Subcutaneous abdominal adipose tissue (tissue), 5 donors: ENCODE measurements at regions not wholly inside any gene's neighbourhood (a gene's known extent, or its start where the extent isn't known, plus 50 kb on each side); places are given as distances from the start of the nearest gene placed in this dataset.
"Not testable (repeated sequence)": the region's sequence is repeated elsewhere in the genome, so short reads cannot be mapped to it uniquely, and the experiment has no call there.

Experiments used
- H3K27ac ChIP-seq: one replicate; pipeline ENCODE4 v1.7.0; 2013; ENCODE audit warnings: low read depth, mild to moderate bottlenecking, inconsistent platforms, low read length, moderate library complexity
- H3K27me3 ChIP-seq, 5 donors: one replicate each; pipeline ENCODE4 v1.7.0; 2013; ENCODE audit warnings: low read length in 5 of 5, inconsistent platforms in 1 of 5; ENCODE audit not compliant: control insufficient read depth in 5 of 5, insufficient read depth in 4 of 5
- H3K36me3 ChIP-seq, 5 donors: one replicate each; pipeline ENCODE4 v1.7.0; 2013; ENCODE audit warnings: low read length in 5 of 5; ENCODE audit not compliant: control insufficient read depth in 5 of 5, insufficient read depth in 5 of 5
- H3K4me1 ChIP-seq, 5 donors: one replicate each; pipeline ENCODE4 v1.7.0; 2013; ENCODE audit warnings: low read length in 5 of 5, mild to moderate bottlenecking in 3 of 5, moderate library complexity in 1 of 5; ENCODE audit not compliant: control insufficient read depth in 5 of 5, insufficient read depth in 5 of 5
- H3K4me3 ChIP-seq, 5 donors: one replicate each; pipeline ENCODE4 v1.7.0; 2013; ENCODE audit warnings: low read length in 5 of 5, low read depth in 1 of 5
- H3K9ac ChIP-seq, 5 donors: one replicate each; pipeline ENCODE4 v1.7.0; 2013; ENCODE audit warnings: low read length in 5 of 5, mild to moderate bottlenecking in 4 of 5, moderate library complexity in 3 of 5
- H3K9me3 ChIP-seq, 5 donors: one replicate each; pipeline ENCODE4 v1.7.0; 2013; ENCODE audit warnings: low read length in 5 of 5; ENCODE audit not compliant: control insufficient read depth in 5 of 5
- donor health status: healthy.
- donor health status: healthy.
- donor health status: healthy.
- donor health status: healthy.
- donor health status: healthy.

DNA sequence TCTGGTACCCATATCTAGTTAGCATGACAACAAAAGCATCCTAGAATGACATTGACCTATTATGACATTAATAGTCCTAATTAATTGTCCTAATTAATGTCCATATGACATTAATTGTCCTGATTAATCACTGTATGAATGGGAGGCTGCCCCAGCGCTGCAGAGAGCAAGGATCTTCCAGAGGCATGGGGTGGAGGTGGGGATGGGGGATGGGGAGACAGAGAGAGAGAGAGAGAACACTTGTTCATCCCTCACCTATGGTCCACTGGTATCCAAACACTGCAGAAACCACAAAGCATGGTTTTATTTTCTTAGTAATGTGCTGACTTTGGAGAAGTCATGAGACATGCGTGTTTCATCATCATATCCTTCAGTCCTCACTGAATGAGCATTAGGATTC lies 235.1 kb downstream of the FNDC1 start:
- Histone ChIP-seq H3K9ac (no peak overlapping the region), H3K4me1 (peaks cover 0 to 8% (median 4%) of the 10 kb centered on the region in 5 donors), H3K4me3 (no peak overlapping the region), H3K27ac (no peak overlapping the region), H3K9me3 (peaks cover 0 to 4% (median 0%) of the 10 kb centered on the region in 5 donors), H3K27me3 (no peaks in the 10 kb centered on the region), H3K36me3 (no peaks in the 10 kb centered on the region)

DNA sequence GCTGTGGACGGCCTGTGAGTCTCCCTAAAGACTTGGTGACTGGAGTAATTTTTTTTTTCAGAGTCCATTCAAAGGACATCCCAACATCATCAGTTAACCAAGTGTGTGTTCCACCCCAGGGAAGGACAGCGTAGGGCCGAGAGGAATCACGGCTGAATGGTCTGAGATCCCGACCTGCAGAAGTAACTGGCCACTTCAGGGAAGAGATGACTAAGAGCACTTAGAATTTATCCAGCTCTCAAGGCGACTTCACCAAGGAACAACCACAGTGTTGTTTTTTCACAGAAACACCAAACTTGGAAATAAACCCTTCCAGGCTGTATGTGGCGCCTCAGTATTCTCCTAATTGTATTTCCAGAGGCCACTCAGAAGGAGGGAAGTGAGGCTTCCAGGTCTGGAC lies 231.6 kb downstream of the FNDC1 start:
- Histone ChIP-seq H3K36me3 (no peaks in the 10 kb centered on the region), H3K27ac (no peak overlapping the region), H3K9ac (no peak overlapping the region), H3K4me3 (no peak overlapping the region), H3K9me3 (peaks cover 0 to 4% (median 0%) of the 10 kb centered on the region in 5 donors), H3K4me1 (peaks cover 0 to 11% (median 4%) of the 10 kb centered on the region in 5 donors), H3K27me3 (no peaks in the 10 kb centered on the region)

DNA sequence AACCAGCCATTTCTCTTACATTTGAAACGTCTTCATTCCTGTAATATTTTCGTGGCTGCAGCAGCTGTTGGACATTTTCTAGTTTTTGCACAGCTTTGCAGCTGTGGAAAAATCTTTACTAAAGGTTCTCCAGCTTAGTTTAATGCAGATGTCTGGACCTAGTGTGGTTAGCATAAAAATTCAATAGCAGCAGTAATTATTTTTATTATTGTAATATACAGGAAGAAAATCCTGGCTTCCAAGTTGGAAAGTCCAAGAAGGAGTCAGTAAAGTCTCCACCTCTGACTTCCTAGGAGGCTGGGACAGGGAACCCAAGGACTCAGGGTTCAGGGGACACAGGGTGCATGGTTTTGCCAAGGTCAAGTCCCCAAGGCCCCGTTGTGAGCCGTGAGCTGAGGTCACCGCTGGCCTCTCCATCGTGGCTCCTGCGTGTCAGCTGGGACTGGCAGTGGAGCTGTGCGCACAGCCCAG lies 230.6 kb downstream of the FNDC1 start:
- H3K4me3 ChIP-seq = no peak overlapping the region
- peaks cover 2 to 20% (median 9%) of the 10 kb centered on the region in 5 donors for H3K4me1 ChIP-seq
- no peaks in the 10 kb centered on the region for H3K36me3 ChIP-seq
- no peak overlapping the region for H3K9ac ChIP-seq
- H3K27ac ChIP-seq = no peak overlapping the region
- H3K9me3 ChIP-seq = peaks cover 0 to 4% (median 0%) of the 10 kb centered on the region in 5 donors
- H3K27me3 ChIP-seq = no peaks in the 10 kb centered on the region

DNA sequence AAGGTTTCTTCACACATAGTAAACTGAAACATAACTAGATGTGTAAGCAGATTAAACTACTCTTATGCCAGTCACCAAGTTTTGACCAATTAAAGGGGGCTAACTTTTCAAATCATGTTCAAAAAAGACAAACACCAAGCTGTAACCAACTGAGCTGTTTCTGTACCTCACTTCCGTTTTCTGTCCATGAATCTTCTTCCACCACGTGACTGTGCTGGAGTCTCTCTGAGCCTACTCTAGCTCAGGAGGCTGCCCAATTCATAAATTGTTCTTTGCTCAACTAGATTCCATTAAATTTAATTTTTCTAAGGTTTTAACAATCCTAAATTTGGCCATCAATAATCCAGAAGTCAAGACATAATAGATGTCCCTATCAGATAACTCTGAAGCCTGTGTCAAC lies 229.4 kb downstream of the FNDC1 start:
- H3K36me3 ChIP-seq = no peaks in the 10 kb centered on the region
- no peak overlapping the region for H3K9ac ChIP-seq
- H3K4me1 ChIP-seq = peaks cover 2 to 20% (median 9%) of the 10 kb centered on the region in 5 donors
- H3K4me3 ChIP-seq = no peak overlapping the region
- H3K27me3 ChIP-seq = no peaks in the 10 kb centered on the region
- peaks cover 0 to 4% (median 0%) of the 10 kb centered on the region in 5 donors for H3K9me3 ChIP-seq
- H3K27ac ChIP-seq = no peak overlapping the region

DNA sequence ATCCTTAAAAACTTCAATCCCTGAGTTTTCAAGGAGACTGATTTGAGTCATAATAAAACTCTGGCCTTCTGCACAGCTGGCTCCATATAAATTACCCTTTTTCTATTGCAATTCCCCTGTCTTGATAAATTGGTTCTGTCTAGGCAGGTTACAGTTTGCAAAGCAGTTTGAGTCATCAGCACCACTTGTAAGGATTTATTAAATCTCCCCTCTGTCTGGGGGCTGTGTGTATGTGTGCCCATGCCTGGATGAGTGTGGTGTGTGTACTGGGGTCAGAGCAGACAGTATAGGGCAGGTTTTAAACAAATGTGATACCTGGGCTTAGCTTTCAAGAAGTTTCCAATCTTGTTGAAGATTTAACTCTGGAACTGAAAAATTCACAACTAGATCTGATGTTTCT lies 228.6 kb downstream of the FNDC1 start:
- Histone ChIP-seq H3K36me3 (no peaks in the 10 kb centered on the region), H3K9ac (no peak overlapping the region), H3K9me3 (peaks cover 0 to 3% (median 0%) of the 10 kb centered on the region in 5 donors), H3K4me1 (peaks cover 2 to 20% (median 9%) of the 10 kb centered on the region in 5 donors), H3K27me3 (no peaks in the 10 kb centered on the region), H3K4me3 (no peak overlapping the region), H3K27ac (no peak overlapping the region)

DNA sequence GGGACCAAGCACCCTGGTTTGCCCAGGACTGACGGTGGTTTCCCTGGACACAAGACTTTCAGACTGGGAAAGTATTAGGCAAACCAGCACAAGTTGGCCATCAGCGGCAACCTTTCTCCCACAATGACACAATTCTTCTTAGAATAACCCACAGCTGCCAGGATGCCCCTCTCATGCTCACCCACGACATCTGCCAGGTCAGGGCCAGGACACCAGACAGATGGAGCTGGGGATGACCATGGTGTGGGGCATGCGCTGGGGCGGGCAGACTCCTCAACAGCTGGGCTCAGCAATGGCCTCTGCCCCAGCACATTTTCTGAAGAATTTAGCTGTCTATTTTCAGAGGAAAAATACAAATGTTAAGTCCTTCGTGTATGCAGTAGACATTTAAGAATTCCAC lies 226.4 kb downstream of the FNDC1 start:
- H3K27me3 ChIP-seq = no peaks in the 10 kb centered on the region
- H3K4me1 ChIP-seq = peaks cover 4 to 27% (median 14%) of the 10 kb centered on the region in 5 donors
- H3K4me3 ChIP-seq = no peak overlapping the region
- no peaks in the 10 kb centered on the region for H3K36me3 ChIP-seq
- H3K9me3 ChIP-seq = no peaks in the 10 kb centered on the region
- peak overlapping the region; percentile 37 for H3K27ac ChIP-seq
- no peak overlapping the region for H3K9ac ChIP-seq

DNA sequence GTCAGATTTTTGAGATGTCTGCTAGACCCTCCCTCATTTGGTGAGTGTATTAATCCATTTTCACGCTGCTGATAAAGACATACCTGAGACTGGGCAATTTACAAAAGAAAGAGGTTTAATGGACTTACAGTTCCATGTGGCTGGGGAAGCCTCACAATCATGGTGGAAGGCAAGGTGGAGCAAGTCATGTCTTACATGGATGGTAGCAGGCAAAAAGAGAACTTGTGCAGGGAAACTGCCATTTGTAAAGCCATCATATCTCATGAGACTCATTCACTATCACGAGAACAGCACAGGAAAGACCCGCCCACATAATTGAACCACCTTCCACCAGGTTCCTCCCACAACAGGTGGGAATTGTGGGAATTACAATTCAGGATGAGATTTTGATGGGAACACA lies 223.5 kb downstream of the FNDC1 start:
- H3K27me3 ChIP-seq, H3K4me3 ChIP-seq, H3K9ac ChIP-seq, H3K36me3 ChIP-seq, H3K9me3 ChIP-seq, H3K27ac ChIP-seq: not testable (repeated sequence)
- H3K4me1 ChIP-seq = peaks cover 6 to 25% (median 15%) of the 10 kb centered on the region in 5 donors

DNA sequence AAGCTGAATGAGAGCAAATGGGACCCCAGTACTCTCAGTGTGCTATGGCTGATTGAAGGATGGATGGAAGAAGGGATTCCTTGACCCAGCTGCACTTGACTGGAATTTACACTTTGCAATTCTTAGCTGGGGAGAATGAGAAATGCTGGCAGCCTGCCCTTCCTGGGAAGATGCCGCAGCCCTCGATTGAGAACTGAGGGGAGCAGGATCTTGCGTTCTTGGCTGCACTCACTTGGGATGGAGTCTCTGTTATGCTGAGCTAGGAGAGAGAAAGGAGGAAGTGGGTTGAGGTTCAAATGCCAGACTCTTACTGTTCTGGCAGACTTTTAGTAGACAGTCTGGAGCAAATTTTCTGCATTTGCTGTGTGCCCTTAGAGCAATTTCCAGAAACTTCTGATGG lies 221.2 kb downstream of the FNDC1 start:
- no peaks in the 10 kb centered on the region for H3K27me3 ChIP-seq
- H3K36me3 ChIP-seq = no peaks in the 10 kb centered on the region
- H3K9ac ChIP-seq = no peak overlapping the region
- peaks cover 4 to 19% (median 12%) of the 10 kb centered on the region in 5 donors for H3K4me1 ChIP-seq
- no peak overlapping the region for H3K4me3 ChIP-seq
- peak overlapping the region; percentile 12 for H3K27ac ChIP-seq
- H3K9me3 ChIP-seq = no peaks in the 10 kb centered on the region

DNA sequence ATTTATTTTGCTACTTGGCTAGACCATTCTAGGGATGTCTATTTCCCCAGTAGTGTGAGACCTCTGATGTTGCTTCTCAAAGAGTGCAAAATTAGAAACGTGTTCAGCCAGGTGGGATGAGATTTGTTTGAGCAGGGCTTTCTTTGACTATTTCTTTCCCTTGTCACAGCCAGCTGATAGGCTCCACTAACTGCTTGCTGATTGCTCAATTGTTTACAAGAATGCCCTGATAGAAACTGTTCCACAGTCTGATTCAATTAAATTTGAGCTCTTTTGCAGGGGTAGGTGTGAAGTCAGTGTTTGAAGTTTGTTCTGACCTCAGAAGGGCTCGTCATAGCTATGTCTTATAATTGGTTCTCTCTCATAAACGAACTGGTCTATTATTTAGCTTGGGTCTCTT lies 220.5 kb downstream of the FNDC1 start:
- no peaks in the 10 kb centered on the region for H3K36me3 ChIP-seq
- no peaks in the 10 kb centered on the region for H3K9me3 ChIP-seq
- H3K4me1 ChIP-seq = peaks cover 3 to 13% (median 11%) of the 10 kb centered on the region in 5 donors
- H3K27me3 ChIP-seq = no peaks in the 10 kb centered on the region
- no peak overlapping the region for H3K4me3 ChIP-seq
- no peak overlapping the region for H3K9ac ChIP-seq
- H3K27ac ChIP-seq = no peak overlapping the region

DNA sequence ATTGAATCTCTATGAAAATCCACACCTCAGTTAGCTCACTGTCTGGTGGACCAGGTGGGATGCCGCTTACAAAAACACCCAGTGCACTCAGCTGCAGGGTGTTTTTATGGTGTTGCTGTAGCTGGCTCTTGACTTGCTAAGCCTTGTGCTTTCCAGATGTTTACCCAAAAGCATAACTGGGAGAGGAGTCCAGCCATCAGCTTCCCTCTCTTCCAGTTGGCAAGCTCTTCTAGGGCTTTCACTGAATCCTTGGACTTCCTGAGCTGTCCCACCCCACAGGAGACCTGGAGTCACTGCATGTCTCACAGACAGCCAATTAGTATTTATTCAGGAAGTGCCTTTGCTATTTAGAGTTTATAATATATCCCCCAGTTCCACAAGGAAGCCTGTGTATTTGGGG lies 210.9 kb downstream of the FNDC1 start:
- no peaks in the 10 kb centered on the region for H3K27me3 ChIP-seq
- peaks cover 0 to 35% (median 26%) of the 10 kb centered on the region in 5 donors for H3K4me1 ChIP-seq
- H3K36me3 ChIP-seq = no peaks in the 10 kb centered on the region
- no peak overlapping the region for H3K9ac ChIP-seq
- H3K27ac ChIP-seq = no peak overlapping the region
- H3K9me3 ChIP-seq = peaks cover 0 to 3% (median 0%) of the 10 kb centered on the region in 5 donors
- no peak overlapping the region for H3K4me3 ChIP-seq
